Choroid plexus epithelial cell (primary cell): ENCODE measurements at regions not wholly inside any gene's neighbourhood (a gene's known extent, or its start where the extent isn't known, plus 50 kb on each side); places are given as distances from the start of the nearest gene placed in this dataset.
A peak's percentile ranks its signal among the peaks of the same experiment; 100 is the strongest.

ENCODE experiments used
- DNase-seq: peaks from one replicate; pipeline ENCODE4 v3.0.0-alpha.2; 2010; ENCODE audit warnings: low read depth
- H3K4me3 ChIP-seq: 2 replicates; pipeline ENCODE4 v1.5.1; 2011; ENCODE audit warnings: low read depth, mild to moderate bottlenecking, control low read depth, low read length, moderate library complexity
- CTCF ChIP-seq: conservative IDR thresholded peaks from 2 replicates; pipeline ENCODE4 v1.5.1; 2011; ENCODE audit warnings: low read depth, mild to moderate bottlenecking, control low read depth, inconsistent platforms, low read length, moderate library complexity

- TF ChIP-seq CTCF: no peak
- DNase-seq: no peak
- no peak overlapping the region for H3K4me3 ChIP-seq
Measured at GRCh38 chr12:71007020-71007419, 86.5 kb upstream of the PTPRR start.

GRCh38 chr12:71005166-71005565, 84.6 kb upstream of the PTPRR start:
- no peak overlapping the region for H3K4me3 ChIP-seq
- no peak for TF ChIP-seq CTCF
- no peak for DNase-seq

GRCh38 chr12:71004578-71004977, 84.0 kb upstream of the PTPRR start:
- DNase-seq: no peak

GRCh38 chr12:71000748-71001147, 80.2 kb upstream of the PTPRR start:
- no peak for DNase-seq
- no peak overlapping the region for H3K4me3 ChIP-seq
- TF ChIP-seq CTCF: no peak

More at GRCh38 chr12:71004578-71004977, 84.0 kb upstream of the PTPRR start:
- no peak for TF ChIP-seq CTCF
- no peak overlapping the region for H3K4me3 ChIP-seq

GRCh38 chr12:71000255-71000654, 79.7 kb upstream of the PTPRR start:
- no peak for TF ChIP-seq CTCF
- DNase-seq: no peak
- no peak overlapping the region for H3K4me3 ChIP-seq

- no peak for TF ChIP-seq CTCF
- H3K4me3 ChIP-seq: no peak overlapping the region
- peak; percentile 96 for DNase-seq
Measured at GRCh38 chr12:70994217-70994788, 73.8 kb upstream of the PTPRR start.

- H3K4me3 ChIP-seq: no peak overlapping the region
- peak; percentile 43 for DNase-seq
- no peak for TF ChIP-seq CTCF
Measured at GRCh38 chr12:70989232-70989631, 68.7 kb upstream of the PTPRR start.
